Endothelial cell of hepatic sinusoid (primary cell): ENCODE measurements at regions not wholly inside any gene's neighbourhood (a gene's known extent, or its start where the extent isn't known, plus 50 kb on each side); places are given as distances from the start of the nearest gene placed in this dataset.

Experiments used
- in situ Hi-C: cut with HindIII; loops from 2 replicates; pipeline ENCODE4 v1.10.0; 2017; ENCODE audit warnings: low sequenced_read_pairs

GRCh38 chr22:27578937-27579617 is 222.5 kb downstream of the MN1 start:
- in situ Hi-C loops: loop anchor here (25.0 kb wide), 1 partner anchor 167 kb away; no protein-coding TSS in a partner anchor

DNA sequence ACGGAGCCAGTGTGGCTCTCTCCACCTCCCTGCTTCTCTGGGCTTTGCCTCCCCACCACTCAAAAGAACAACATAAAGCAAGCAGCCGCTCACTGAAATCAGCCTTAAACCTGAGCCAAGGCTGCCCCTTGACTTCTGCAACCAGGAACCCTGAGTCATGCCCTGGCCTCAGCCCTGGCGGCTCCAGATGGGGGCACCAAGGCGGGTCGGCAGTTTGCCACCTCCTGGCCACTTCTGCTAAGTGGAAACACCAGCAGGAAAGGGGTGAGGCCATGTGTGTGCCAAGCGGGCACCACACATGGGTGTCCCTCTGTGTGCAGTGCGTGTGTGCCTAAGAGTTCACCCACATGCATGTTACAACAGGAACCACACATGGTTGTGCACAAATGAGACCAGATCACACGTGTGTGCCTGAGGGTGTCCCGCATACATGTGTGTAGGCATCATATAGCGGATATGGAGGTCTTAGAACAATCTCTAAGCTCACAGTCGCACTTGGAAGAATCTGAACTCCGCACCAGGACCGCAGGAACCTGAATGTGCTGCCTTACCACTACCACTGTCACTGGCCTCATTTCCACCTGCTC is 221.2 kb downstream of the MN1 start:
- in situ Hi-C loops: loop anchor here (25.0 kb wide), 1 partner anchor 168 kb away; no protein-coding TSS in a partner anchor

- in situ Hi-C loops: loop anchor here (25.0 kb wide), 1 partner anchor 169 kb away; no protein-coding TSS in a partner anchor
Measured at GRCh38 chr22:27581236-27581635, 220.3 kb downstream of the MN1 start.

DNA sequence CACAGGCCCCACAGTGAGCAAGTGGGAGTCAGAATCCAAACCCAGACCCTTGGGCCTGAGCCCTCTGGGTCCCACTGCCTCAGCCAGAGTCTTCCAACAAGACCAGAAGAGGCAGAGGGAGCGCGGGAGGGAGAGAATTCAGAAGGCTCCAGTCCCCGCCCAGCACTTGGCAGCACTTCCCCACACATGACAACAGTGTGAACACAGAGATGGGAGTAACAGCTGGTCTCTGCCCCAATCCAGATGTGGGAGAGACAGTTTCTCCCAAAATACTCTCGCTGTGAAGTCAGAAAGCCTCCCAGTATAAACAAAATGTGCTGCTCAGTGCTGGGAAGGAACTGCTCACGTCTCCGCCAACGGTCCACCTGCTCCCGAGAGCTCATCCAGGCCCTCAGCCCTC is 219.9 kb downstream of the MN1 start:
- in situ Hi-C loops: loop anchor here (25.0 kb wide), 1 partner anchor 169 kb away; no protein-coding TSS in a partner anchor

- in situ Hi-C loops: loop anchor here (25.0 kb wide), 1 partner anchor 172 kb away; no protein-coding TSS in a partner anchor
Measured at GRCh38 chr22:27583856-27584255, 217.7 kb downstream of the MN1 start.

DNA sequence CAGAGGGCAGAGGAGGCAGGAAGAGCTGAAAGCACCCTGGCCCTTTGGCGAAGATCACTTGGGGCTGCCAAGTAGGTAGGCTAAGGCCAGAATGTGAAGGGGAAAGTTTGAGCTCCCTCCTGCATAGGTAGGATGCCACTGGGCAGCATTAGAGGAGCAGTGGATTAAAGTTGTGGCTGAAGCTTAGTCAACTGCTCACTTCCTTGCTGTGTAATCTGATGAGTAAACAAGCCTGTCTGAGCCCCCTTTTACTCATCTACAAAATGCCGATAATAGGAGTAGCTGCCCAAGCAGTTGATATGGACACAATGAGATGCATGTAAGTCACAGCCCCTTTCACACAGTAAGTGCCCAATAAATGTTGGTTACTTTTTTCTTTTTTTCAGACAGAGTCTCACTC is 216.4 kb downstream of the MN1 start:
- in situ Hi-C loops: loop anchor here (25.0 kb wide), 1 partner anchor 173 kb away; no protein-coding TSS in a partner anchor

DNA sequence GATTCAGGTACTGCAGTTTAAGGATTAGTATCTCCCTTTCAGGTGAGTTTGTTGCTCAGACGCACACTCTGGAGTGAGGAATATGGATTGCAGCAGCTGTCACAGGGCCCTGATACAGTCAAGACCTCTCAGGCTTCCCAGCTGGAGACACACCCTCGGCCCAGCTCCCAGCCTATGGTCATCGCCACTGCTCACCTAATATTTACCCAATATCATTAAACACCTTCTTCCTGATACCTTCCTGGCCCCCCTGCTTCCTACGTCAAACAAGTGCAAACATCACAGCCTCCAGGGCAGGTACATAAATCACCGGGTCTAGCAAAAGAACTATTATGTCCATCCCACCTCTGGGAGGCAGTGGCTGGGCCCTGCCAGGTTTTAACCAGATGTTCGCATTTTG is 213.3 kb downstream of the MN1 start:
- in situ Hi-C loops: loop anchor here (25.0 kb wide), 1 partner anchor 176 kb away; no protein-coding TSS in a partner anchor

DNA sequence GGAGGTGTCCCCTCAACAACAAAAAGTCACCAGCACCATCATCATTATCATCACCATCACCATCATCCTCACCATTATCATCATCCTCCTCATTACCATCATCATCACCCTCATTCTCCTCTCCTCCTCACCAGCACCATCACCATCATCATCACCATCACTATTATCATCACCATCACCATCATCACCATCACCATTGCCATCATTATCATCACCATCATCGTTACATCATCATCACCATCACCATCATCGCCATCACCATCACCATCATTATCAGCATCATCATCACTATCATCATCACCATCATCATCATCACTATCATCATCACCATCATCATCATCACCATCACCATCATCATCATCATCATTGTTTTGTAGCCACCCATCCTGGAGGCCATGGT is 212.6 kb downstream of the MN1 start:
- in situ Hi-C loops: loop anchor here (25.0 kb wide), 1 partner anchor 177 kb away; no protein-coding TSS in a partner anchor

GRCh38 chr22:27591060-27591459 is 210.5 kb downstream of the MN1 start:
- in situ Hi-C loops: loop anchor here (5.0 to 25.0 kb wide), 2 partner anchors 79 to 179 kb away; no protein-coding TSS in a partner anchor

DNA sequence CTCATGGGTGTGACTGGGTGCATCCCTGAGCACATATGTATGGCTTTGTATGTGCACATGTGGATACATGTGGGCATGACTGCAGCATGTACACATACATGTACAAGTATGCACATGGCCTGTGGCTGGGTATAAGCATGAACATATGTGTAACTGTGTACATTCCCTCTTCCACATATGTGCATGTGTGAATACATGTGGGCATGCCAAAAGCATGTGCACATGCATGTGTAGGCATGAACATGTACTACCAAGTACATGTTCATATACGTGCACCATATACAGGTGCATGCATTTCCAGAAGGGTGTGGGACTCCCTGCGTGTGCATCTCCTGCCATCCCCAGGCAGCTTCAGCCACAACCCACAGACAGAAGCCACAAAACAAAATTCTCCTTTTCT is 208.2 kb downstream of the MN1 start:
- in situ Hi-C loops: loop anchor here (5.0 to 25.0 kb wide), 2 partner anchors 81 to 181 kb away; no protein-coding TSS in a partner anchor

- in situ Hi-C loops: loop anchor here (5.0 to 25.0 kb wide), 2 partner anchors 82 to 182 kb away; no protein-coding TSS in a partner anchor
Measured at GRCh38 chr22:27594020-27594419, 207.5 kb downstream of the MN1 start.

GRCh38 chr22:27594474-27595134 is 207.0 kb downstream of the MN1 start:
- in situ Hi-C loops: loop anchor here (5.0 to 25.0 kb wide), 2 partner anchors 82 to 182 kb away; no protein-coding TSS in a partner anchor

DNA sequence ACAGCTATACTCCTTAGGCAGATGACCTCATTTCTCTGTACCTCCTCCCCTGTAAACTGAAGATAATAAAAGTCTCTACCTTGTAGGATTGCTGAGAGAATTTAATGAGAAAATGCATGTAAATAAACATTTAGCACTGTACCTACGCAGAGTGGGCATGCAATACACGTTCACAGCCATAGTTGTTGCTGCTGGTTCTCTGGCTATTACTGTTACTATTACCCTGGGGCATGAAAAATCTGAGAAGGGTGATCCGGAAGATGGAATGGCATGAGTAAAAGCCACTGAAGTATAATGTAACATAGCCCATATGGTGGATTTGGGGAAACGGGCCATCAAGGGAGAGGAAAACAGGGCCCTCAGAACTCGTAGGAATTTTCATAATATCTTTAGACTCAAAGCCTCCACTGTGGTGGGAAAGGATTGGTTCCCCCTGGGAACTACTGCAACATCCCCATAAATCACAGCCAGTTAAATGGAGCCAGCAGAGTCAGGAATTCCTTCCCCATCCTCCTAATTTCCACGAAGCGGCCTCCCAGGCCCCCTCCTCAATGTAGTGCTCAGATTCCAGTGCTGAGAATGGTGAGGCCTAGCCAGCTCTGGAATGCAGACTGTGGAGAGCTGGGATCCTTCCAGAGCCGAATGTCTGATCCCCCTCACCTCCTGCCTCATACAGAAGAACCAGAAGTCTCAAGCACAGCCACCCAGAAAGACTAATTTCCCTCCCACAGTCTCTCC is 205.3 kb downstream of the MN1 start:
- in situ Hi-C loops: loop anchor here (25.0 kb wide), 1 partner anchor 184 kb away; no protein-coding TSS in a partner anchor

DNA sequence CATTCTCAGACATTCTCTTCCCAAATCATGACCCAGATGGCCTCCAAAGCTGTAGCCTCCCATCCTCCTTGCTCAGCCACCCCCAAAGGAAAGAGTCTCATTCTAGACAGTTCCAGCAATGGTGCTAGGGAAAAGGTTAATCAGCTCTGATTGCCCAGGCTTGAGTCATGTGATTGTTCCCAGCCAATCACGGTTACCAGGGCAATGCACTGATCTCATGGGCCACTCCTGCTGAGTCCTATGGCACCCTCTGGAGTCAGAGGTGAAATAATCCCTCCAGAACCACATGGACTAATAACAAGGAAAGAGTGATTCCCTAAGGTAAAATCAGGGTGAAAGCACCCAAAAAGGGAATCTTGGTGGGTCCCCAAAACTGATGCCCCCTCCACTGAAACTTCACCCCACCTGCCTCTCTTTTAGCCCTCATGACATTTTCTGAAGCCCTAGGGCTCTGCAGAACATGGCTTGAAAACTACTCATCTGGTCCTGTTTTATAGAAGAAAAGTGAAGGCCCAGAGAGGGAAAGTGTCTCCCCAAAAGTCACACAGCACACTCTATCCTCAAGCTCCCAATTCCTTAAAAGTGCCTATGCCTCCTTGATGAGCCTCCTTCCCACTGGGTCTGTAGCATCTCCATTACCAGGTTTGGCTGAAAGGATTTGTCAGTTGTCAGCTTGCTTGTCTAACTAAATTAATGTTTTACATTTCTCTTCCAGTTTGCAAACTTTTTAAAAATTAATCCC is 203.7 kb downstream of the MN1 start:
- in situ Hi-C loops: loop anchor here (25.0 kb wide), 1 partner anchor 186 kb away; no protein-coding TSS in a partner anchor

GRCh38 chr22:27598792-27599191 is 202.8 kb downstream of the MN1 start:
- in situ Hi-C loops: loop anchor here (25.0 kb wide), 1 partner anchor 186 kb away; no protein-coding TSS in a partner anchor

DNA sequence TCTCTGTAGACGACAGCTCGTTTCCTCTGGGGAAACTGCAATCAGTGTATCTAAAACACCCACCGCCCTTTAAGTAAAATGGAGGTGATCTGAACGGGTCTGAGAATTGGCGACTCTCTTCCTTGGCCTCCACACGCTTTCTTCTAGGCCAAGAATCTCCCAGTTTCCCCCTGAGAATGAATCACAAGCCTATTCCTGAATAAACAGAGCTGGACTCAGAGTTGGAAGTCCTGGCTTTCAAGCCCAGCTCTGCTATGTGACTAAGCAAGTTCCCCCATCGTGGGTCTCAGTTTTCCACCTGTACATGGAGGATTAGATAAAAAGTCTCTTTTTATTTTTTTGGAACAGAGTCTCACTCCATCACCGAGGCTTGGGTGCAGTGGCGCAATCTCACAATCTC is 200.4 kb downstream of the MN1 start:
- in situ Hi-C loops: no loop called here

GRCh38 chr22:27602390-27602789 is 199.2 kb downstream of the MN1 start:
- in situ Hi-C loops: no loop called here

DNA sequence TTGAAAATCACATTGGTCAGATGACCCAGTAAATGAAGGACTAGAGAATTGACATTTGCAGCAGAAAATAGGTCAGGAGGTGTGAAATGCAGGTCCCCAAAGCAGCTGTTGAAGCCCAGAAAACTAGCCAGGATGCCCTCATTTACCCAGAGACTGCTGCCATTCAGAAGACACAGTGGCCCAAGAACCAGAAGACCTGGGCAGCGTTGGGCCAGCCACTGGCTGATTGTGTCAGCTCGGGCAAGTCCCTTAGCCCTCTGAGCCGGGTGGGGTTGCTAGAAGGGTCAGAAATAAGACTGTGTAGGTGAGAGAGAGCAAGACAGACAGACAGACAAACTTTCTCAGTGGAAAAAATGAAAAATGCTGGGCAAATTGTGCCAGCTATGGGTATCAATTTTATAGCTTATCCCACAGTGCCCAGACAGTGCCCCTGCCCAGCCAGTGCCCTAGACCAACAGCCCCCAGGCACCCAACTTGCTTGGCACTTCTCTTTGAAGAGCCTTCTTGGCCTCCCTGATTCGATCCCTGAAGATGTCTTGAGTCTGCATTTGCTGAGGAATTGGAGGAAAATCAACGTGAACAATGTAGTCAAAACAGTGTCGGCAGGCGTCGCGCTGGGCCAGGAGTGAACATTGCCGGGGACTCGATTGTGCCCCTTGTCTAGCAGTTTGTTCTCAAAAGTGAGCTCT is 198.3 kb downstream of the MN1 start:
- in situ Hi-C loops: no loop called here

GRCh38 chr22:27603800-27604144 is 197.8 kb downstream of the MN1 start:
- in situ Hi-C loops: no loop called here
